ENCODE measurements at regions not wholly inside any gene's neighbourhood (a gene's known extent, or its start where the extent isn't known, plus 50 kb on each side); places are given as distances from the start of the nearest gene placed in this dataset.
A peak's percentile ranks its signal among the peaks of the same experiment; 100 is the strongest.

DNA sequence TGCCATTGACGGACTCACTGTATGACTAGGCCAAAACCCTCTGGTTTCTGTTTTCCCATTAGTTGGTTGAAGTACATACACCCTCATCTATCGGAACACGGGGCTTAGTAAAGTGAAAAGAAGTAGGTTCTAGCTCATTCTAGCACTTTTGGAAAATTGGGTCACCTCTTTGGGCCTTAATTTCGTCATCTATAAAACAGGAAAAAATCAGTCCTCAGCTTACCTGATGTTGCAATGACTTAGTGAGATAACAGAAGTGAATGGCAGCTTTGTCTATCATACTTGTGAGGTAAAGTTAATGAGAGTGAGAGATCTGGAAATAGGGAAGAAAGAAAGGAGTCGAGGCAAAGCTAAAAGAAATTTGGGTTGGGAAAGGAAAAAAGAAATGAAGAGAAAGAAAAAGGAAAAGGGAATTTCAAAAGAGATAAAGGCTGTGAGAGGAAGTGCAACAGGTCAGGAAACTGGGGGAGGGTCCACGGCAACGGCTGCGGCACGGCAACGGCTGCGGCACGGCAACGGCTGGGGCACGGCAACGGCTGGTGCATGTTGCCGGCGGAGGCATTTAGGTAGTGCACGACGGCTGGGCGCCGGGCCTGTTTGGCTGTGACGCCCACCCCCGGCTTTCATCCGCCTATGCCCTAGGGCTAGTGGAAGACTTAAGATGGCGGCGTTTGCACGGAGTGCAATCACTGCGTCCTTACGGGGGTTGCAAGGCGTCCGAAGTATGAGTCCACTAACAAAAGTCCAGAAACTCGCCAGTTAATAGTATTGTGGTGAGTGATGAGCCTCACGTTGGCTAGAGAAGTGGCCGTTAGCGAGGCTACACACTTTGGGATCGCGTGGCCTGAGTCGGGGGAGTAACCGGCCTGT, 91.4 kb upstream of the XIST start:
- TF ChIP-seq BRCA1 (CRISPR knock-in tag; IDR thresholded peaks at IDR 0.05) (no peak), HIVEP1 (CRISPR knock-in tag; IDR thresholded peaks at IDR 0.05) (no peak; the same call in 1 of the 2 replicates), HNRNPUL1 (IDR thresholded peaks at IDR 0.05; ENCODE audit: low read depth, low read length) (no peak), EP300 (IDR thresholded peaks at IDR 0.05; ENCODE audit: low read depth in 2 of 2, low read length in 2 of 2) (peak in 1 of 2 experiments; percentile 16; a peak in 1 of 4 replicates), EP300 (CRISPR knock-in tag; IDR thresholded peaks at IDR 0.05; ENCODE audit: borderline replicate concordance) (no peak)
- TF ChIP-seq, protein P1, sequence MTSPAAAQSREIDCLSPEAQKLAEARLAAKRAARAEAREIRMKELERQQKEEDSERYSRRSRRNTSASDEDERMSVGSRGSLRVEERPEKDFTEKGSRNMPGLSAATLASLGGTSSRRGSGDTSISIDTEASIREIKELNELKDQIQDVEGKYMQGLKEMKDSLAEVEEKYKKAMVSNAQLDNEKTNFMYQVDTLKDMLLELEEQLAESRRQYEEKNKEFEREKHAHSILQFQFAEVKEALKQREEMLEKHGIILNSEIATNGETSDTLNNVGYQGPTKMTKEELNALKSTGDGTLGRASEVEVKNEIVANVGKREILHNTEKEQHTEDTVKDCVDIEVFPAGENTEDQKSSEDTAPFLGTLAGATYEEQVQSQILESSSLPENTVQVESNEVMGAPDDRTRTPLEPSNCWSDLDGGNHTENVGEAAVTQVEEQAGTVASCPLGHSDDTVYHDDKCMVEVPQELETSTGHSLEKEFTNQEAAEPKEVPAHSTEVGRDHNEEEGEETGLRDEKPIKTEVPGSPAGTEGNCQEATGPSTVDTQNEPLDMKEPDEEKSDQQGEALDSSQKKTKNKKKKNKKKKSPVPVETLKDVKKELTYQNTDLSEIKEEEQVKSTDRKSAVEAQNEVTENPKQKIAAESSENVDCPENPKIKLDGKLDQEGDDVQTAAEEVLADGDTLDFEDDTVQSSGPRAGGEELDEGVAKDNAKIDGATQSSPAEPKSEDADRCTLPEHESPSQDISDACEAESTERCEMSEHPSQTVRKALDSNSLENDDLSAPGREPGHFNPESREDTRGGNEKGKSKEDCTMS (CRISPR knock-in tag; conservative IDR thresholded peaks at IDR 0.05), result no peak
- TF ChIP-seq, protein P2, sequence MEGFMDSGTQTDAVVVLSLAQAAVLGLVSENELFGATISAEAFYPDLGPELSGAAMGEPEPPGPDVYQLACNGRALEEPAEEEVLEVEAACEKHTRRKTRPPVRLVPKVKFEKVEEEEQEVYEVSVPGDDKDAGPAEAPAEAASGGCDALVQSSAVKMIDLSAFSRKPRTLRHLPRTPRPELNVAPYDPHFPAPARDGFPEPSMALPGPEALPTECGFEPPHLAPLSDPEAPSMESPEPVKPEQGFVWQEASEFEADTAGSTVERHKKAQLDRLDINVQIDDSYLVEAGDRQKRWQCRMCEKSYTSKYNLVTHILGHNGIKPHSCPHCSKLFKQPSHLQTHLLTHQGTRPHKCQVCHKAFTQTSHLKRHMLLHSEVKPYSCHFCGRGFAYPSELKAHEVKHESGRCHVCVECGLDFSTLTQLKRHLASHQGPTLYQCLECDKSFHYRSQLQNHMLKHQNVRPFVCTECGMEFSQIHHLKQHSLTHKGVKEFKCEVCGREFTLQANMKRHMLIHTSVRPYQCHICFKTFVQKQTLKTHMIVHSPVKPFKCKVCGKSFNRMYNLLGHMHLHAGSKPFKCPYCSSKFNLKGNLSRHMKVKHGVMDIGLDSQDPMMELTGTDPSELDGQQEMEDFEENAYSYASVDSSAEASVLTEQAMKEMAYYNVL (CRISPR knock-in tag; IDR thresholded peaks at IDR 0.05; ENCODE audit: borderline replicate concordance), result peak; percentile 83; the same call in 1 of the 2 replicates
- TF ChIP-seq, protein P3, sequence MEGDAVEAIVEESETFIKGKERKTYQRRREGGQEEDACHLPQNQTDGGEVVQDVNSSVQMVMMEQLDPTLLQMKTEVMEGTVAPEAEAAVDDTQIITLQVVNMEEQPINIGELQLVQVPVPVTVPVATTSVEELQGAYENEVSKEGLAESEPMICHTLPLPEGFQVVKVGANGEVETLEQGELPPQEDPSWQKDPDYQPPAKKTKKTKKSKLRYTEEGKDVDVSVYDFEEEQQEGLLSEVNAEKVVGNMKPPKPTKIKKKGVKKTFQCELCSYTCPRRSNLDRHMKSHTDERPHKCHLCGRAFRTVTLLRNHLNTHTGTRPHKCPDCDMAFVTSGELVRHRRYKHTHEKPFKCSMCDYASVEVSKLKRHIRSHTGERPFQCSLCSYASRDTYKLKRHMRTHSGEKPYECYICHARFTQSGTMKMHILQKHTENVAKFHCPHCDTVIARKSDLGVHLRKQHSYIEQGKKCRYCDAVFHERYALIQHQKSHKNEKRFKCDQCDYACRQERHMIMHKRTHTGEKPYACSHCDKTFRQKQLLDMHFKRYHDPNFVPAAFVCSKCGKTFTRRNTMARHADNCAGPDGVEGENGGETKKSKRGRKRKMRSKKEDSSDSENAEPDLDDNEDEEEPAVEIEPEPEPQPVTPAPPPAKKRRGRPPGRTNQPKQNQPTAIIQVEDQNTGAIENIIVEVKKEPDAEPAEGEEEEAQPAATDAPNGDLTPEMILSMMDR (CRISPR knock-in tag; IDR thresholded peaks at IDR 0.05), result peak; percentile 24; the same call in 1 of the 2 replicates
